ENCODE measurements at regions not wholly inside any gene's neighbourhood (a gene's known extent, or its start where the extent isn't known, plus 50 kb on each side); places are given as distances from the start of the nearest gene placed in this dataset.
"Not testable (repeated sequence)": the region's sequence is repeated elsewhere in the genome, so short reads cannot be mapped to it uniquely, and the experiment has no call there.

- DNase-seq: not testable (repeated sequence)
These were observed 197.4 kb downstream of the BANP start for GRCh38 chr16:88148682-88149081.

GRCh38 chr16:88149158-88149603, 197.9 kb downstream of the BANP start:
- DNase-seq: not testable (repeated sequence)

- not testable (repeated sequence) for DNase-seq
These were observed 198.4 kb downstream of the BANP start for GRCh38 chr16:88149663-88150062.

- DNase-seq: not testable (repeated sequence)
These were observed 199.4 kb downstream of the BANP start for GRCh38 chr16:88150456-88151128.

- not testable (repeated sequence) for DNase-seq
These were observed 199.9 kb downstream of the BANP start for GRCh38 chr16:88151129-88151499.

- DNase-seq: not testable (repeated sequence)
These were observed 200.9 kb downstream of the BANP start for GRCh38 chr16:88151859-88152843.

GRCh38 chr16:88152879-88153278, 201.6 kb downstream of the BANP start:
- DNase-seq: not testable (repeated sequence)

- DNase-seq: not testable (repeated sequence)
These were observed 202.3 kb downstream of the BANP start for GRCh38 chr16:88153516-88153915.

- not testable (repeated sequence) for DNase-seq
These were observed 203.7 kb downstream of the BANP start for GRCh38 chr16:88154886-88155285.

GRCh38 chr16:88155681-88156080, 204.4 kb downstream of the BANP start:
- DNase-seq: not testable (repeated sequence)

GRCh38 chr16:88156640-88157283, 205.5 kb downstream of the BANP start:
- DNase-seq: not testable (repeated sequence)

- not testable (repeated sequence) for DNase-seq
These were observed 206.5 kb downstream of the BANP start for GRCh38 chr16:88157686-88158085.

- DNase-seq: not testable (repeated sequence)
These were observed 207.2 kb downstream of the BANP start for GRCh38 chr16:88158256-88159045.

GRCh38 chr16:88159046-88159896, 208.0 kb downstream of the BANP start:
- DNase-seq: not testable (repeated sequence)

- DNase-seq: not testable (repeated sequence)
These were observed 208.7 kb downstream of the BANP start for GRCh38 chr16:88159897-88160335.

GRCh38 chr16:88161191-88161590, 210.0 kb downstream of the BANP start:
- not testable (repeated sequence) for DNase-seq

GRCh38 chr16:88161623-88162275, 210.5 kb downstream of the BANP start:
- DNase-seq: not testable (repeated sequence)

GRCh38 chr16:88162778-88163177, 211.5 kb downstream of the BANP start:
- DNase-seq: not testable (repeated sequence)

GRCh38 chr16:88164196-88165039, 213.2 kb downstream of the BANP start:
- not testable (repeated sequence) for DNase-seq
